ENCODE measurements at regions not wholly inside any gene's neighbourhood (a gene's known extent, or its start where the extent isn't known, plus 50 kb on each side); places are given as distances from the start of the nearest gene placed in this dataset.

- TF ChIP-seq, protein P1, sequence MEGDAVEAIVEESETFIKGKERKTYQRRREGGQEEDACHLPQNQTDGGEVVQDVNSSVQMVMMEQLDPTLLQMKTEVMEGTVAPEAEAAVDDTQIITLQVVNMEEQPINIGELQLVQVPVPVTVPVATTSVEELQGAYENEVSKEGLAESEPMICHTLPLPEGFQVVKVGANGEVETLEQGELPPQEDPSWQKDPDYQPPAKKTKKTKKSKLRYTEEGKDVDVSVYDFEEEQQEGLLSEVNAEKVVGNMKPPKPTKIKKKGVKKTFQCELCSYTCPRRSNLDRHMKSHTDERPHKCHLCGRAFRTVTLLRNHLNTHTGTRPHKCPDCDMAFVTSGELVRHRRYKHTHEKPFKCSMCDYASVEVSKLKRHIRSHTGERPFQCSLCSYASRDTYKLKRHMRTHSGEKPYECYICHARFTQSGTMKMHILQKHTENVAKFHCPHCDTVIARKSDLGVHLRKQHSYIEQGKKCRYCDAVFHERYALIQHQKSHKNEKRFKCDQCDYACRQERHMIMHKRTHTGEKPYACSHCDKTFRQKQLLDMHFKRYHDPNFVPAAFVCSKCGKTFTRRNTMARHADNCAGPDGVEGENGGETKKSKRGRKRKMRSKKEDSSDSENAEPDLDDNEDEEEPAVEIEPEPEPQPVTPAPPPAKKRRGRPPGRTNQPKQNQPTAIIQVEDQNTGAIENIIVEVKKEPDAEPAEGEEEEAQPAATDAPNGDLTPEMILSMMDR (IDR thresholded peaks at IDR 0.05; ENCODE audit: borderline replicate concordance, extremely low read depth, low read length, poor library complexity, severe bottlenecking), result no peak
- TF ChIP-seq EZH2 (IDR thresholded peaks at IDR 0.05; ENCODE audit: borderline replicate concordance, low read depth, low read length, severe bottlenecking), result no peak
Measured at GRCh38 chr10:4196771-4197390, 411.9 kb upstream of the KLF6 start.

All from DND-41 (cell line).